RPMI8226 (cell line): ENCODE measurements at regions not wholly inside any gene's neighbourhood (a gene's known extent, or its start where the extent isn't known, plus 50 kb on each side); places are given as distances from the start of the nearest gene placed in this dataset.
"Not testable (repeated sequence)": the region's sequence is repeated elsewhere in the genome, so short reads cannot be mapped to it uniquely, and the experiment has no call there.

Source experiments
- DNase-seq: peaks from one replicate; pipeline ENCODE4 v3.0.0-alpha.2; 2015

GRCh38 chr9:19926774-19927173, 137.9 kb upstream of the SLC24A2 start:
- DNase-seq = no peak

- peak; percentile 73 for DNase-seq
These were observed 137.1 kb upstream of the SLC24A2 start for GRCh38 chr9:19925674-19926503.

DNA sequence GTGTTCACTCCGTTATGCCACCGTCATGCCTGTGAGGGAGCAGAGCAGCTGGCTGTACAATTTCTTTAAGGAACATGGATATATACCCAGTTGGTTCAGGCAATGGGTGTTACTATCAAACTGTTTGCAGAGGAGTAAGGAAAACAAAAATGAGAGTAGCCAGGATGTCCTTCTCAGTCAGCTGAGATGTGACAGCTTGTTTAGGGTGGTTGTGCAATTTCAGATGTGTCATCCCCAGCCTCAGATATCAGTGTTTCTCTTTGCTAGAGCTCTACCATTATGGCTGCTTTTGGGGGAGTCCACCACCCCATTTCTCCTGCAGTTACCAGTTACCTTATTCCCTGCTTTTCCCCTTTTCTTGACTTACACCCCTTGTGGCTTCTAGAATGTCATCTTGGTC, 135.2 kb upstream of the SLC24A2 start:
- DNase-seq = no peak

DNA sequence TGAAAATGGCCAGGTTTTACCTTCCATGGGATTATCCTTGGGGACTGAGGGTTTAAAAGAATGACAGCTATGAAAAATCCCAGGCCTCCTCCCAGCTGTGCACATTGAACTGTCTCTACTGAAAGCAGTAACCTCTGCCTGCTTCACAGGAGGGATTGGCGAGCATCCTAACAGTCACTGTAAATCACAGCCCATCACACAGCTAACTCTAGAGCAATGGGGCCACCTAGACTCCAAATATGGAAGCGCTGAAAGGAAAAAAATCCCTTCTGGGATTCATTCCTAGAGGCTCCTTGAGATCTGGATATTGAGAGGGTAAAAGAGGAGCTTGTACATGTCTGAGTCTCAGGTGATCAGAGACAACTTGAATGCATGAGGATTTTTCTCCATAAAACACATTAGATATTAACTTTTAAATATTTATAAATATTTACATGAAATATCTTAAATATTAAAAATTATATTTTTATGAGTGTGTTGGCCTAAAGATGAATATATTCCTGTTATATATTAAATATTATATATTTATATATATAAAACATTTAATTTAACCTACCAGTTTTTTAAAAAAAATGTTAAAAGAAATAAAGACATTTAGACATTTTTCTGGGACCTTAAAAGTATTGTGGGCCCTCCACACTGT, 133.8 kb upstream of the SLC24A2 start:
- no peak for DNase-seq

DNA sequence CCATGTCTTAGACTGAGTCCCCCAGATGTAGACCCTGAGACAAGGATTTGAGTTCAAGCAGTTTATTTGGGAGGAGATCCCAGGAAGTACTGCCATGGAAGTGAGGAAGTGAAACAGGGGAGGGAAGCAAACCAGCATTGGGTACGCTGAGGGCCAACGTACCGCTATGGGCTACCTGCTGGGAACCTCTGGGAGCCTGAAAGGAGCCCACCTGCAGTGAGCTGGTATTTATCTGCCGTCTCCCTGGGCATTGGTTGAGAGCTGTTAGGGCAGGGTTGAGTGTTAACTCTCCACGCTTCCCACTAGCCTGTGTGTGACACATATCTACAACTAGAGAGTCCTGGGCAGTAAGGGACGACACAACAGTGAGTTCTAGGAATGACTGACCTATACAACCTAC, 131.6 kb upstream of the SLC24A2 start:
- DNase-seq = no peak

- DNase-seq = no peak
These were observed 129.8 kb upstream of the SLC24A2 start for GRCh38 chr9:19918630-19919029.

DNA sequence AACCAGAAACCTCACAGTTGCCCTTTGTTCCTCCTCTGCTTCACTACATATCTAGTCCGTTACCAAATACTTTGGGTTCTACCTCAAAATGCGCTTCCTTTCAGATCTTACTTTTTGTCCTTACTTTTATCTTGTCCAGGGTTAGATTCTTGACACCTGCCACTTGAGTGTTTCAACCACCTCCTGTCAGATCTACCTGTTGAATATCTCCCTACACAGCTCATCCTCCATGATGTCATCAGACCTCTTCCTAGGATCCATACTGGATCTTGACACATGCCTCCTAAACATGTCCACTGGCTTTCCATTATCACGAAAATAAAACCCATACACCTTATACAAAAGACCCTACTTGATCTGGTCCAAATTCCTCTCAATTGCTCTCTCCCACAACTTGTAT, 125.2 kb upstream of the SLC24A2 start:
- DNase-seq = no peak

- no peak for DNase-seq
These were observed 124.3 kb upstream of the SLC24A2 start for GRCh38 chr9:19913151-19913550.

GRCh38 chr9:19903076-19903475, 114.2 kb upstream of the SLC24A2 start:
- DNase-seq = no peak

- DNase-seq = no peak
These were observed 112.7 kb upstream of the SLC24A2 start for GRCh38 chr9:19901586-19901985.

- DNase-seq = no peak
These were observed 107.3 kb upstream of the SLC24A2 start for GRCh38 chr9:19896161-19896560.

DNA sequence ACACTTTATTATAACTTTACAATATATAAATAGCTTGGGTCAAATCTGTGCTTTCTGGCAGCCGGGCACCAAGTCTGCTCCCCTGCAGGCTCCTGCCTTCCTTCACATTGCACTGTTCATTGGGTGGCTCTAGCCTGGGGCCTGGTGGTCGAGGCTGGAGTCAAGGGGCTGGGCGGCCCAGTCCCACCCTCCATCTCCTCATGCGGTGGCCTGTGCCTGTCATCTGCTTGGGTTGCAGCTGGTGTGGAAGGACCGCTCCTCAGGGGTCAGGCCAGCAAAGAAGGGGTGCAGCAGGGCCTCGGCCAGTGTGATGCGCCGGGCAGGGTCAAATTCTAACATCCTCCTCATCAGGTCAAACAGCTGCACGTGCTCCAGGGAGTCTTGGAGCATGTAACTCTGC, 106.7 kb upstream of the SLC24A2 start:
- not testable (repeated sequence) for DNase-seq

DNA sequence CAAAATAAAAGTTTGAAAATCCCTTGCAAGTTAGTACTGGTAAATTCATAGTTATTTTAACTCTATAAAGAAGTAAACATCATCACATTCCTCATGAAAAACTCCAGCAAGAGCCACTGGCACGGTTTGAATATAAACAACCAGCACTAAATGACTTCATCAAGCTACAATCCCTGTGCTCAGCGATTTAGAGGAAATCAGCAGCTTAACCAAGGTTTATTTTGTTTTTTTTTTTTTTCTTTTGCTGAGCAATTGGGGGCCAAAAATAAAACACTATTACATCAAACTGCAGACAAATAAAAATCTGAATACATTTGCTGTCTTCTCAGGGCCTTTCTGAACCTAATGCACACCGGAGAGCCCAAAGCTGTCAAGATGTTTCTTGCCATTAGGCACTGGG, 106.2 kb upstream of the SLC24A2 start:
- no peak for DNase-seq

- DNase-seq = no peak
These were observed 96.8 kb upstream of the SLC24A2 start for GRCh38 chr9:19885608-19886007.

DNA sequence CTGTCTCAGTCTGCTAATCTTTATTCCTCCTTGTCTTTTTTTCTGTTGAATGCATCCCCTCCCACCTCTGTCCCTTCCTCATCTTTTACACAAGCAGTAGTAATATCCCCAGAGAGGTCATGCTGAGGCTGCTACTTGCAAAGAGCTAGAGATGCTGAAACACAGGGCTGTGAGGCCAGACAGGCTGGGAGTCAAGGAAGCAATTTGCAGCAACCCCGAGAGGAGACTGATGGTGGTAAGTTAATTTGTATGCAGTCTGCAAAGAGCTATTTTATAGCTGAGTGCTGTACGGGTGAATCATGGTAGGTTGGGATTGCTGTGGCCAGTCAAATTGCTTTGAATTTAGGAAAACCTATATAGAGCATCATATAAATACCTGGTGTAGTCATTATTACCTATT, 90.2 kb upstream of the SLC24A2 start:
- DNase-seq = no peak

GRCh38 chr9:19876569-19877316, 87.9 kb upstream of the SLC24A2 start:
- no peak for DNase-seq

DNA sequence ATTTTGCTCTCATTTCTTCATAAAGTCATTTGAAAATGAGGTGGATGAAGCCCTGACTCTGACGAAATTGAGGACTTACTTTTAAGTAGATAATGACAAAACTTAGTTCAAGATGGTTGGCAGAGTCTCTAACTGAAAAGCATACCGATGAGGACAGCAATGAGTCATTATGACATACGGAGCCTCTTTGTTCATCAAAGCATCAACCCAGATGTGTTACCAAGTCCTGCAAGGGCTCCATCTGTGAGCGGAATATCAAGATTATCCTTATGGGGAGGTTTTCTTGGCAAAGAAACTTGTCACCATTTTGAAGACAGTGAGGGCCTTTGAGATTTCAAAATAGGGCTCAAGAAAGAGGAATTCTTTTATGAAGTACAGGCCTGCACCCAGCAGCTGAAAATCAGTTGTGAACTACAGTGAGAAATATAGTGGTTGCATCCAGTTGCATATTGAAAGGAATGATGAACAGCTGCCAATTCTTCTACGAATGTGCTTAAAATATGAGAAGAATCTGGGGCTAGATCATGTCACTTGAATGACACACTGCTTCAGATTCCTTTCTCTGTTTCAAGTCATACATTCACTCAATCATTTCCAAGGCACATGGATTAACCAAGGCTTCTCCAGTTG, 86.6 kb upstream of the SLC24A2 start:
- DNase-seq = no peak

- not testable (repeated sequence) for DNase-seq
These were observed 84.4 kb upstream of the SLC24A2 start for GRCh38 chr9:19873188-19873587.

- DNase-seq = no peak
These were observed 82.2 kb upstream of the SLC24A2 start for GRCh38 chr9:19870988-19871387.

GRCh38 chr9:19840953-19841352, 52.1 kb upstream of the SLC24A2 start:
- no peak for DNase-seq
